GM19035 (cell line): ENCODE measurements at regions not wholly inside any gene's neighbourhood (a gene's known extent, or its start where the extent isn't known, plus 50 kb on each side); places are given as distances from the start of the nearest gene placed in this dataset.

Experiments used
- ATAC-seq: cut with Tn5 transposase; IDR thresholded peaks from one replicate; pipeline ENCODE4 v1.9.1; 2021; ENCODE audit not compliant: unreplicated experiment

DNA sequence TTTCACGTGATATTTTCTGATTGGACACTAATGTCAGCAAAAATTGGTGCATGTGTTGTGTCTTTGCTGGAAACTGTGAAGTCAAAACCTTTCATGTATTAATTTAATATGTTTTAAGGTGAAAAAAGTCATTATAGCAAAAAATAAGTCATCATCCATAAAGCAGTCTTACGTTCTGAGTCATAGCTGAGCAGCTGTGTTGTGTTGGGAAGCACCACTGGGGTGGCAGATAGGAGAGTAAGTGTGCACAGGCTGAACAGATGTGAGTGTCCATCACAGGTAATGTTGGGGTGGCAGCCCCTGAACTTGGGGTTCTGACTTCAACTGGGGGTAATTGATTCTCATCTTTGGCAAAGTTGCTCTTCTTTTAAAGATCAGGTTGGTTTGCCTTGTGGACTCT, 156.8 kb downstream of the NXNL2 start:
- no peak for ATAC-seq

DNA sequence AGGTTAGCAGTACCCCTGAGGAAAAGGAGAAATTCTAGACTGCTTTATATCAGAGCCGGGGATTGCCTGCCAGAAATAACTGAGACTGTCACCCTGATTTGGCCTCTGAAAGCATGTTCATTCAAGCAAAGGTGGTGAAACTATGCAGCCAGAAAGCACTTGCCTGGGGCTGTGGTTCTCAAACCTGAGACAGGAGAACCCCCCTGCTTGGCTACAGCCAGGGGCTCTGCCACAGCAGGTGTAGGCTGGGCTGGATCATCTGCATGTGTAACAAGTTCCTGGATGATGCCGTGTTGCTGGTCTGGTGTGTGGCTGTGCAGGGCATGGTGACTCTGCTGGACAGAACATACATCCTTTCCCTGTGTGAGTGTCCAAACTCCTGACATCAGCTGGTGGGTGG, 157.8 kb downstream of the NXNL2 start:
- no peak for ATAC-seq

DNA sequence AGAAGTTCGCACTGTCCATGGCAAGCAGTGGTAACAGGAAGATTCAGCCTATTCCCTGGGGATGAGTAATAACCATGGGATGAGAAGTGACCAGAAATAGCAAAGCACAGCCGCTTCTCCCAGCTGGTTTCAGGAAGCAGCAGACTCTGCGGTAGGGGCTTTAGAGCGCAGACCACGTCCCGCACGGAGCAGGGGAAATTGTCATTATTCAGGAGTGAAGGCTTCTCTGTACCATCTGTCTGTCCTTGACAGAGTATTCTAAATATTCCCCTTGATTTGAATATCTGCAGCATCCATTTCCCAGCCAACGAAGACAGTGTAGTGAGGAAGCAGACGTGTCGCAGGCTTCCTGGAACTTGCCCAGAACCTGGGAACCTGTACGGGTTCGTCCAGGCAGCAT, 159.6 kb downstream of the NXNL2 start:
- ATAC-seq: no peak

DNA sequence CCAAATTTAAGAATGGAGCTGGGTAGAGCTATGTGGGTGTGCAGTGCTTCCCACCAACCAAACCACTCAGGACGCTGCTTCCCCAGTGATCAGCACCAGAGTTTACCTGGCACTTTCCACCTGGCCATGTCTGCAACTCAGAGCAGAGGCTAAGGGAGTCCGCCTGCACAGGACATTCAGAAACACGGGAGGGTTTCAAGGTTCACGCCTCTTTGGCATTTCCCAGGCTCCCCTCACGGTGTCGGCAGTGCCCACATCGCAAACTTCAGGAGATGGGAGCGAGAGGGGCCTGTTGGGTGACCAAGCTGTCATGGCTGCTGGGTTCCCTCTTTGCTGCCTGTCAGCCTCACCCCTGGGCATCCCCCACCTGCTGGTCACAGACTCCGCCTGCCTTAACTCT, 161.5 kb downstream of the NXNL2 start:
- no peak for ATAC-seq

DNA sequence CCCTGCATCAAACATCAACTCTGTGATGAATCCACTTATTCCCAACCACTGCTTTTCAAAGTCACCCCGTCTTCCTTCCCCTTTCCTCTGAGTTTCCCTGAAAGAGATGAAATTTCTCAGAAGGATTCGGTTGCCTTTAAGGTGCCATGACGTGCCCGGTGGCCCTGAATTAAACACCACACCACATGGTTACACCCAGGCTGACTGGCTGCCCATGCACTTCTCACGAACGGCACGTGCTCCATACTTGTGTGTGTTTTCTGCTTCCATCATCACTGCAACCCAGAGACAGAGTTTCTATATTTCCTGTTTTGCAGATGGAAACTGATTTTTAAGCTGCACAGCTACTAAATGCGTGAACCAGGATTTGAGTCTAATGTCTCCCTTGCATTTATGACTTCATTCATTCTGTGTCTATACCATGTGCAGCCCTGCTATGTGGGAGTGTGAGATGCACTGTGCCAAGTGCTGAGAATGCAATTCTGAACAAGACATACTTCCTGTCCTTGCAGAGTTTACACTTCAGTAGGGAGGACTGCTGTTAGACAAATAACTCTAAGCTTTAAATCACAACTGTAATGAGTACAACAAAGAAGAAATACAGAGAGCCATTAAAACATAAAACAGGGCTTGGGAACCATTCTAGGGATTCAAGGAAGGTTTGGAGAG, 162.9 kb downstream of the NXNL2 start:
- ATAC-seq: no peak

DNA sequence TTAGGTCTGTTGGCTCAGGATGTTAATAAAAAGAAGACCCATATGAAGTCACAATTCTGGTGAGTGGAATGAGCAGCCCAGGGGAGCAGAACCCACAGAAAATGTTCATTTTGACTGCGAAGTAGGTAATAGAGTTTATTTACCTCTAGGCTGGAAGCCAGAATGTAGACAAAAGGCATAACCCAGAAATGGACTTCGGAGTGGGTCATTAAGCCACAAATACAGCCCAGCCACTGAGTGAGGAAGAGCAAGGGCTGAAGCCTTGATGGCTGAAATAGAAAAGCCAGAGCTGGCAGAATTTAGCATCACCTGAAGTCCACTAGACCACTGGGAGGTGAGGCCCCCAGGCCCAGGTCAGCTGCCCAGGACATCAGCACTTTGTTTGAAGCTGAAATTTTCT, 168.0 kb downstream of the NXNL2 start:
- no peak for ATAC-seq

DNA sequence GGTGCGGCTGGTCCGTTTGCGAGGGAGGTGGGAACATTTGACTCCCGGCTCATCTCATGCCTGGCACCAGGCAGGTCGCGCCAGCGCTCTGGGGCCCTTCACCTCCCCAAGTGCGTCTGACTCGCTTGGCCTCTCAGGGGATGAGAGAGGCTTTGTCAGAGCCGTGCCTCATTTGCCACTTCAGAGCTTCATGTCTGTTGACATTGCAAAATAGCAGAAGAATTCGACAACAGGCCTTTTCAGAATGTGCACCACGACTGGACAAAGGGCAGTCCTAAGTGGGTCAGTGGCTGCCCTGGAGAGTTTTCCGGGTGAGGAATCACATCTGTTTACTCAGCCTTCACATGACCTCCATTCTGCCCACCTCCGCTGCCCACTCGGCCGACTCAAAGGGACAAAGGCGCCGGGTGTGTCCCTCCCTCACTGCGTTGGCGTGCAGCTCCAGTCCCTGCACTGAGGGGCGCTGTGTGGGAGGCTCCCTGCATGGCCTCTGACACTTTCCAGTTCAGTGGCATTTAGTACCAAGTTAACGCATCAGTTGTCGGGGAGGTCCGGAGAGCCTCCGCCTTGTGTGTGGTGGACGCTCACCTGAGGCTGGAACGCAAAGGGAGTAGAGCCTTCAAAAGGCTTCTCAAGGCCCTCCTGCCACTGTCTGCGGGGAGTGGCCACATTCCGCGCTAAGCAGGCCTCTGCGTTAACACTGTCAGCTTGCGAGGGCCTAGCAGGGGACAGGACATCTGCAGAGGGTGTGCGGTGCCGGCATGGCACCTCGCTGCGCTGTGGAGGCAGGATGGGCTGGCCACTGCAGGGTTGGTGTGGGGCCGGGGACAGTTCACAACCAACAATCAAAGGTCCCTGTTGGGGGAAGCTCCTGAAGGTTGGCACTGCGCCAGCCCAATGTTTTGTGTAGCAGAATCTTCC, 171.5 kb downstream of the NXNL2 start:
- ATAC-seq: no peak

DNA sequence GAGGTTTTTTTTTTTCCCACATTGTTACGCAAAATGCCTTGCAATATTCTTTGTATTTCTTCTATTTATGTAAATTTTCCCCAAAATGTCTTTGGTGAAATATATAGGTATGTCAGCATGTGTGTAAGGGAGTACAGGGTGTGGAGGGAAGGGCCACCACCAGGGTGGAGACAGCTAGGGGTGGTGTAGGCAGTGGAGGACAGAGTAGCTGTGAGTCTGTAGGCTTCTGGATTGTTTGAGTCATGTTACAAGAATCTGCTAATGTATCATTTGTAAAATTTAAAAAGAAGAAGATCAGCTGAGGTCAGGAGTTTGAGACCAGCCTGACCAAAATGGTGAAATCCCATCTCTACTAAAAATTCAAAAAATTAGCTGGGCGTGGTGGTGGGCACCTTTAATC, 175.5 kb downstream of the NXNL2 start:
- ATAC-seq: no peak

DNA sequence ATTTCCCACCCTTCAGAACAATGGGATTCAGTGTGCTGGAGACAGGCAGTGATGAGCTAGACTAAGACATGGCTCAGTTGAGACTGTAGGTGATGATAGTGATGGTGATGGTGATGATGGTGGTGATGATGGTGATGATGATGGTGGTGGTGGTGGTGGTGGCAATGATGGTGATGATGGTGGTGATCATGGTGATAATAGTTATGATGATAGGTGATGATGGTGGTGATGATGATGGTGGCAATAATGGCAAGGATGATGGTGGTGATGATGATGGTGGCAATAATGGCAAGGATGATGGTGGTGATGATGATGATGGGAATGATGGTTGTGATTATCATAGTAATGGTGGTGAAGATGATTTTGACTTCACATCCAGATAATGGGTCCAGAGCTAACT, 176.7 kb downstream of the NXNL2 start:
- no peak for ATAC-seq

DNA sequence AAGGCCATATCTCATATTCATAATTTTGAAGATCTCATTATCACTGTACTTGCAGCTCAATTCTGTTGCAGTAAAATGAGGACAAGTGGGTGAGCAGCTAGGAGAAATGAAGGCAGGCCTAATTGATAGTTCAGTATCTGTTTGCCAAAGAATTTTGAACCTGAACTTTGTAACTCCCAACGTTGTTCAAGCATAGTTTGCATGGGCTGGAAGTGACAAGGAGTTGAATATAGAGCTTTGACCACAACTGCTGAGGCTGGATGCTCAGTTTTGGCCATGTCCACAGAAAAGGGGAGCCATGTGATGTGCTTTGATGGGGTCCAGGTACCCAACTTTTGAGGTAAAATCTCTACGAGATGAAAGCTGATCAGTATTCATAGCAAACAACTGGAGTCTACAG, 177.5 kb downstream of the NXNL2 start:
- ATAC-seq: no peak

DNA sequence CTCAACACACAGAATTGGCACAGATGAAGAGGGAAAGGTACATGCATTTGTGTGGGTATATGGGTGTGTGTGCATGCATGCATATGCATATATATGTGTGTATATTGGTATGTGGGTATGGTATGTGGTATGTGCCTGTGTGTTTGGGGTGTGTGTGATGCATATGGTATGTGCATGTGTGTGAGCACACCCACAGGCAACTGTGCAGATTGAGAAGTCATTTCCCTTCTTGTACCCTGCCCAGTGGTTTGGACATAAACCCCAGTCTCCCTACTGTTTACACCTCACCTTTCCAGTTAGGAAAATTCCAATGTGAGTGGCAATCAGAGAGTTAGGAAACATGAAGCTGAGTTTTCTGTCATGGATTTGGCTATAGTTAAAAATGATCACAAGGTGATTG, 178.0 kb downstream of the NXNL2 start:
- ATAC-seq: no peak

DNA sequence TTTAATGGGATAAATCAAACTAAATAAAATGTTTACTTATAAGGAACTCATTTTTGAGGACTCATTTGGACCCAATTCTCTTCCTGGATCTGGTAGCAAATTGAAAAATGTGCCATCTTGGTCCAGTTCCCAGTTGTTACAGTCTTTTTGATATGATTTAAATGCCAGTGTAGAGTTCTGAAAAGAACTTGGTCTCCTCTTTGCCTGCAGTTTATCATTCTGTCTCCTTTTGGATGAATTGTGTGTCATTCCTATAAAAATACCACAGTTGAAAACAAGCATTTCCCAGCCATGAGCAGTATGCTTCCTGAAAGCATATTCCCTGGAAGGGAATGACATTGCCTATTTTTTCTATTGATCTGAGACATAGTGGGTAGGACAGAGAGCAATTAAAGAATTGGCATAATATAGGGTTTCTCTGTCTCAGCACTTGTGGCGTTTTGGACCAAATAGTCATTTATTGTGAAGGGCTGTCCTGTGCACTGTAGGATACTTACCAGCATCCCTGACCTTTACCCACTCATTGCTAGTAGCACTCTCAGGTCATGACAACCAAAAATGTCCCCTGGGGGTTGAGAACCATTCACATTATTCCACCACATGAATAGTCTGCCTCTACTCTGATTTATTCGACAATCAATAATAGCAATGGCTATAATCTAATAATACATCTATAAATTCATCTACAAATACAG, 181.8 kb downstream of the NXNL2 start:
- ATAC-seq: no peak

DNA sequence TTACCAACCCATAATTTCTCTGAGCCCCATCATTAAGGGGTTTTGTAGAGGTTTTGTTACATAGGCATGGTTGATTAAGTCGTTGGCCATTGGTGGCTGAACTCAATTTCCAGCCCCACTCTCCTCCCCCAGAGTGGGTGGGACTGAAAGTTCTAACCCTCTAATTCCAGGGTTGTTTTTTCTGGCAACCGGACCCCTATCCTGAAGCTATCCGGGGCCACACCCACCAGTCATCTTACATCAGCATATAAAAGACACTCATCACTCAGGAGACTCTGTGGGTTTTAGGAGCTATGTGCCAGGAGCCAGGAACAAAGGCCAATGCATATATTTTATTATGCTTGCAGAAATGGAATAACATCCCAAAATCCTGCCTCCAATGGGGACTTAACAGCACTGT, 186.0 kb downstream of the NXNL2 start:
- no peak for ATAC-seq

DNA sequence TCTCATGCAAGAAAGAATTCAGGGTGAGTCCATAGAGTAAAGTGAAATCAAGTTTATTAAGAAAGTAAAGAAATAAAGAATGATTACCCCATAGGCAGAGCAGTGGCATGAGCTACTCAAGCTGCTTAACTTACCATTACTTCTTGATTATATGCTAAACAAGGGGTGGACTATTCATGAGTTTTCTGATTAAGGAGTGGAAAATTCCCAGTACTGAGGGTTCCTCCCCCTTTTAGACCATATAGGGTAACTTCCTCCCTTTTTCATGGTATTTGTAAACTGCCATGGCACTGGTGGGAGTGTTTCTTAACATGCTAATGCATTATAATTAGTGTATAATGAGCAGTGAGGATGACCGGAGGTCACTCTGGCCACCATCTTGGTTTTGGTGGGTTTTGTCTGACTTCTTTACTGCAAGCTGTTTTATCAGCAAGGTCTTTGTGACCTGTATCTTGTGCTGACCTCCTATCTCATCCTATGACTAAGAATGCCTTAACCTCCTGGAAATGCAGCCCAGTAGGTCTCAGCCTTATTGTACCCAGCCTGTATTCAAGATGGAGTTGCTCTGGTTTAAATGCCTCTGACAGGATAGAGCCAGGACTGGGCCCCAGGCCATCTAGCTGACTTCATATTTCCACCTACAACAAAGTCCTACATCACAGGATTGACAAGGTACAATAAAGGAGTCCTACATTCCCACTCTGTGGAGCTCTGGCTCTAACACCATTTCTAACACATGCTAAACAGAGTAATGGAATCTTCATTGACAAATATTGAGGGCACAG, 186.7 kb downstream of the NXNL2 start:
- ATAC-seq: no peak

DNA sequence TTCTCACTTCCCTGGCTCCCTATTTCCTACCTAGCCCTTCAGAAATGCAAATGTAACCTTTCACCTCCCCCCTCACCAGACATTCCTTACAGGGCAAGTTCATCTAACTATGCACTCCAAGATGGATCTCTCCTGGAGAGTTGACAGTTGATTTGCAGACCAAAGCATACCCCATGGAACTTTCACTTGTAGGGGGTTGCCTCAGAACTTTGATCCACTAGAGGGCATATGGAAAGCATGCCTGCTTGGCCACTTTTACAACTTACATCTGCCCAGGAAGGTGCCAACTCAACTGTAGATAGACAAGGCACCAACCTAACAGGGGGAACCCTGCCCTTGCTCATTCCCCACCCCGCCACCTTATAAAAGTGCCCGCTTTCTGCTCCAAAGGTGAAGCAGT, 187.8 kb downstream of the NXNL2 start:
- ATAC-seq: no peak

DNA sequence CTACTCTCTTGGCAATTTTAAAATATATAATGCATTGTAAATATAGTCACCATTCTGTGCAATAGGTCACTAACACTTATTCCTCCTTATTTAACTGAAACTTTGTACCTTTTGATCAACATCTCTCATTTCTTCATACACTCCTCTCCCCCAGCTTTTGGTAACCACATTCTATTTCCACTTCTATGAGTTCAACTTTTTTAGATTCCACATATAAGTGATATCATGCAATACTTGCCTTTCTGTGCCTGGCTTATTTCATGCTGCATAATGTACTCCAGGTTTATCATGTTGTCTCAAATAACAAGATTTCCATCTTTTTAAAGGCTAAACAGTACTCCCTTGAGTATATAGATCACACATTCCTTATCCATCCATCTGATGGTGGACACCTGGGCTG, 188.8 kb downstream of the NXNL2 start:
- no peak for ATAC-seq

DNA sequence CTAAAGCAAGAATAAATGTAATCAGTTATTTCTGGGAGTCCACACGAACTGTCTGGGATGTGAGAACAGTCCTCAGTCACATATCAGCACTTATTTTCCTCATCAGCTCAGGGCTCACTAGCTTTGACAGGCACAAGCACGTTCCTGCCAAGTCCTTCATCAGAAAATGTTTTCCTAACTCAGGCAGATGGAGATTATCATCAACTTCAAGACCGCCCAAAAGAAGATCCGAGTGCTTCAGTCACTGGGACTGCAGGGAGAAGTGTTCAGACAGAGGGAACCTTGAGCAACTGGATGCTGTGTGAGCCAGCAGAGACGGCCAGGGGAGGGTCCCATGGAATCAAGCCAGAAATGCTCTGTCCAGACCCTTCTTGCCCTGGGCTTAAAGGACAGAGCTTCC, 189.4 kb downstream of the NXNL2 start:
- no peak for ATAC-seq

DNA sequence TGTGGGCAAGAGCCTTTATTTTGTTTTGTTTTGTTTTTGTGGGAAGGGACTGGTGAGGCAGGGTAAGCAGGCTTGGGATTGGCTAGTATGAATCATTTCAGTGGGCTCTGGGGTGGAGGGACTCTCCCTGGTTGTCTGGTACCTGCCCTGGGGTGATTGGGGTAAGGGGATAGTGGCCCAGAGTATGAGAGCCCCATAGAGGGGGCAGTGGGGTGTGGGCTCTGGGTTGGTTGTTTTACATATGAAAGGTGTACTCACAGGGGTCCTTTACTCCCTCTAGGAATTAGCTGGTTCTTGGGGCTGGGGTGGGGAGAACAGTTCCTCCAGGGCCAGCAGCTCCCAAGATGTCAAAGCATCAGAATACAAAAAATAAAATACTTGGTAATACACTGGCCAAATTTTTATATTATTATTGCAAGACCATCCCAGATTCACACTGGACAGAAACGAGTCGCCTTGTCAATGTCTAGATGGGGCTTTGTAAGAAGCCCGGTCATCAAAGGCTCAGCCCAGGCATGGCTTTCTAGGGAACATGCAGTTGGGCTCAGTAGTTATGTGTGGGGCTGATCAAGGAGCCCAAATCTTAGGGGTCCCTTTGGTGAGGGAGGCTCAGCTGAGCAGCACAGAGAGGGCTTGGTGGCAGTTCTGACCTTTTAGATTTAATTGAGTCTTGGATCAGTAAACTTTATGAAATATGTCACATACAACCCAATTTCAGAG, 190.5 kb downstream of the NXNL2 start:
- no peak for ATAC-seq

DNA sequence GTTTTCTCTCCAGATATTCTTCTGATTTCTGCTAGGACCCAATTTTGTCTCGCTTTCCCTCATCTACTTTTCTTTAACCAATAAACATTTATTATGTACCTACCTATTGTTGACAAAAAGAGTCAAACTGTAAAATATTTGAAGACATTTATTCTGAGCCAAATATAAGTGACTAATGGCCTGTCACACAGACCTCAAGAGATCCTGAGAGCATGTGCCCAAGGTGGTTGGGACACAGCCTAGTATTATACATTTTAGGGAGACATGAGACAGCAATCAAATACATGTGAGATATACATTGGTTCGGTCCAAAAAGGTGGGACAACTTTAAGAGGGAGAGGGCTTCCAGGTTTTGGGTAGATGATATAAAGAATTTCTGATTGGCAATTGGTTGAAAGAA, 191.8 kb downstream of the NXNL2 start:
- no peak for ATAC-seq

DNA sequence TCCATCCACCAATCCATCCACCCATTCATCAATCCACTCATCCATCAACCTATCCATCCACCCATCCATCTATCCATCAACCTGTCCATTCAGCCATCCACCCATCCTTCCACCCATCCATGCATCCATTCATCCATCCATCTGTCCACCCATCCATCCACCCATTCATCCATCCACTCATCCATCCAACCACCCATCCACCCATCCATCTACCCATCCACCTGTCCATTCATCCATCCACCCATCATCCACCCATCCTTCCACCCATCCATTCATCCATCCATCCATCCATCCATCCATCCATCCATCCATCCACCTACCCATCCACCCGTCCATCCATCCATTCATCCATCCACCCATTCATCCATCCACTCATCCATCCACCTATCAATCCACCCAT, 195.8 kb downstream of the NXNL2 start:
- no peak for ATAC-seq

DNA sequence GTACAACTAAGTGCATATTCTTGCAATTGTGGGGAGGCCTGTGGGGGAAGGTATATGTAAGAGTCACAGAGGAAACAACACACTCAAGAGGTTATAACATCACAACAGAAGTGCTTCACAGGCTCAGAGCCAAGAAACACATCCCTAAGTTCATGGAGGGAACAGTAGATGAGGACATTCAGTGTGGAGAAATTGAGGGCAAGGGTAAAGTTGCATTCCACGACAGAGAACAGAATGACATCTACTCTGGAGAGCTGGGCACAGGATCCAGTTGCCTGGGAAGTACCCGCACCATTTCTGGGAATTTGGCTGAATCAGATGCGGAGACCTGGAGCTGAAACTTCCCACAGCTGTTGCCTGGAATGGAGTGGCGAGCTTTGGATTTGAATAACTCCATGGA, 197.2 kb downstream of the NXNL2 start:
- no peak for ATAC-seq
